ENCODE measurements at regions not wholly inside any gene's neighbourhood (a gene's known extent, or its start where the extent isn't known, plus 50 kb on each side); places are given as distances from the start of the nearest gene placed in this dataset.
A peak's percentile ranks its signal among the peaks of the same experiment; 100 is the strongest.

GRCh38 chr12:78560633-78561032, 303.9 kb upstream of the SYT1 start:
- no peaks in the 10 kb centered on the region for H3K9me3 Mint-ChIP-seq (ENCODE audit: unreplicated experiment)

GRCh38 chr12:78562368-78563205, 302.0 kb upstream of the SYT1 start:
- no peaks in the 10 kb centered on the region for H3K4me1 Mint-ChIP-seq (ENCODE audit: unreplicated experiment)
- peaks cover 29% of the 10 kb centered on the region for H3K27me3 Mint-ChIP-seq (ENCODE audit: unreplicated experiment)
- no peak overlapping the region for H3K27ac Mint-ChIP-seq (ENCODE audit: unreplicated experiment)
- TF ChIP-seq CTCF (IDR thresholded peaks at IDR 0.05) = peak; percentile 43
- no peaks in the 10 kb centered on the region for H3K9me3 Mint-ChIP-seq (ENCODE audit: unreplicated experiment)
- H3K4me3 Mint-ChIP-seq (ENCODE audit: unreplicated experiment) = no peak overlapping the region
- no peaks in the 10 kb centered on the region for H3K36me3 Mint-ChIP-seq (ENCODE audit: unreplicated experiment)
- no peak for DNase-seq (ENCODE audit: extremely low spot score, unreplicated experiment)

More at GRCh38 chr12:78560633-78561032, 303.9 kb upstream of the SYT1 start:
- H3K27me3 Mint-ChIP-seq (ENCODE audit: unreplicated experiment) = peaks cover 26% of the 10 kb centered on the region
- no peaks in the 10 kb centered on the region for H3K36me3 Mint-ChIP-seq (ENCODE audit: unreplicated experiment)
- H3K4me3 Mint-ChIP-seq (ENCODE audit: unreplicated experiment) = no peak overlapping the region
- DNase-seq (ENCODE audit: extremely low spot score, unreplicated experiment) = no peak
- no peak for TF ChIP-seq CTCF (IDR thresholded peaks at IDR 0.05)
- H3K4me1 Mint-ChIP-seq (ENCODE audit: unreplicated experiment) = no peaks in the 10 kb centered on the region
- H3K27ac Mint-ChIP-seq (ENCODE audit: unreplicated experiment) = no peak overlapping the region

GRCh38 chr12:78563826-78564225, 300.7 kb upstream of the SYT1 start:
- Mint-ChIP-seq H3K27me3 (ENCODE audit: unreplicated experiment) (peaks cover 18% of the 10 kb centered on the region), H3K4me3 (ENCODE audit: unreplicated experiment) (no peak overlapping the region), H3K27ac (ENCODE audit: unreplicated experiment) (no peak overlapping the region), H3K9me3 (ENCODE audit: unreplicated experiment) (no peaks in the 10 kb centered on the region), H3K4me1 (ENCODE audit: unreplicated experiment) (no peaks in the 10 kb centered on the region), H3K36me3 (ENCODE audit: unreplicated experiment) (no peaks in the 10 kb centered on the region)
- no peak for DNase-seq (ENCODE audit: extremely low spot score, unreplicated experiment)
- TF ChIP-seq CTCF (IDR thresholded peaks at IDR 0.05) = no peak

- no peak overlapping the region for H3K4me3 Mint-ChIP-seq (ENCODE audit: unreplicated experiment)
- no peak for DNase-seq (ENCODE audit: extremely low spot score, unreplicated experiment)
- H3K27ac Mint-ChIP-seq (ENCODE audit: unreplicated experiment) = no peak overlapping the region
- H3K27me3 Mint-ChIP-seq (ENCODE audit: unreplicated experiment) = peaks cover 21% of the 10 kb centered on the region
- H3K9me3 Mint-ChIP-seq (ENCODE audit: unreplicated experiment) = no peaks in the 10 kb centered on the region
- no peaks in the 10 kb centered on the region for H3K4me1 Mint-ChIP-seq (ENCODE audit: unreplicated experiment)
- TF ChIP-seq CTCF (IDR thresholded peaks at IDR 0.05) = no peak
- no peaks in the 10 kb centered on the region for H3K36me3 Mint-ChIP-seq (ENCODE audit: unreplicated experiment)
Observed at GRCh38 chr12:78566456-78566855, 298.1 kb upstream of the SYT1 start.

- no peak overlapping the region for H3K27ac Mint-ChIP-seq (ENCODE audit: unreplicated experiment)
- no peaks in the 10 kb centered on the region for H3K9me3 Mint-ChIP-seq (ENCODE audit: unreplicated experiment)
- no peaks in the 10 kb centered on the region for H3K36me3 Mint-ChIP-seq (ENCODE audit: unreplicated experiment)
- no peak for TF ChIP-seq CTCF (IDR thresholded peaks at IDR 0.05)
- no peaks in the 10 kb centered on the region for H3K4me1 Mint-ChIP-seq (ENCODE audit: unreplicated experiment)
- no peak overlapping the region for H3K4me3 Mint-ChIP-seq (ENCODE audit: unreplicated experiment)
- no peak for DNase-seq (ENCODE audit: extremely low spot score, unreplicated experiment)
- peaks cover 14% of the 10 kb centered on the region for H3K27me3 Mint-ChIP-seq (ENCODE audit: unreplicated experiment)
Observed at GRCh38 chr12:78568321-78569020, 296.1 kb upstream of the SYT1 start.

Data from osteocyte (in vitro differentiated cells).